GM18505 (cell line): ENCODE measurements at regions not wholly inside any gene's neighbourhood (a gene's known extent, or its start where the extent isn't known, plus 50 kb on each side); places are given as distances from the start of the nearest gene placed in this dataset.
"Not testable (repeated sequence)": the region's sequence is repeated elsewhere in the genome, so short reads cannot be mapped to it uniquely, and the experiment has no call there.

ENCODE experiments used
- ATAC-seq: cut with Tn5 transposase; IDR thresholded peaks from one replicate; pipeline ENCODE4 v1.9.1; 2021; ENCODE audit not compliant: unreplicated experiment
- POLR2A ChIP-seq: IDR thresholded peaks from 4 replicates; pipeline ENCODE4 v1.6.1; 2011; ENCODE audit warnings: borderline replicate concordance; ENCODE audit not compliant: insufficient read depth, insufficient read length; ENCODE audit errors: extremely low read depth

GRCh38 chr9:21689854-21690253 lies 112.6 kb upstream of the MTAP start:
- ATAC-seq: no peak
- TF ChIP-seq POLR2A: no peak

- ATAC-seq: no peak
- TF ChIP-seq POLR2A: no peak
These were observed 111.9 kb upstream of the MTAP start for GRCh38 chr9:21690561-21690960.

- no peak for TF ChIP-seq POLR2A
- ATAC-seq: no peak
These were observed 110.0 kb upstream of the MTAP start for GRCh38 chr9:21692390-21692789.

GRCh38 chr9:21694424-21694823 lies 108.0 kb upstream of the MTAP start:
- no peak for ATAC-seq
- TF ChIP-seq POLR2A: no peak

- TF ChIP-seq POLR2A: no peak
- ATAC-seq: no peak
These were observed 107.0 kb upstream of the MTAP start for GRCh38 chr9:21695443-21695842.

- TF ChIP-seq POLR2A: no peak
- no peak for ATAC-seq
These were observed 106.5 kb upstream of the MTAP start for GRCh38 chr9:21695874-21696341.

- ATAC-seq: no peak
- no peak for TF ChIP-seq POLR2A
These were observed 106.0 kb upstream of the MTAP start for GRCh38 chr9:21696411-21696871.

GRCh38 chr9:21708260-21708711 lies 94.2 kb upstream of the MTAP start:
- TF ChIP-seq POLR2A: no peak
- no peak for ATAC-seq

- ATAC-seq: no peak
- TF ChIP-seq POLR2A: no peak
These were observed 93.6 kb upstream of the MTAP start for GRCh38 chr9:21708856-21709255.

GRCh38 chr9:21709464-21710058 lies 92.9 kb upstream of the MTAP start:
- no peak for TF ChIP-seq POLR2A
- peak; percentile 57 for ATAC-seq

GRCh38 chr9:21710548-21711191 lies 91.8 kb upstream of the MTAP start:
- no peak for ATAC-seq
- no peak for TF ChIP-seq POLR2A

- peak; percentile 47 for ATAC-seq
- no peak for TF ChIP-seq POLR2A
These were observed 90.9 kb upstream of the MTAP start for GRCh38 chr9:21711504-21711903.

- no peak for TF ChIP-seq POLR2A
- no peak for ATAC-seq
These were observed 87.0 kb upstream of the MTAP start for GRCh38 chr9:21715408-21715807.

GRCh38 chr9:21720758-21721157 lies 81.7 kb upstream of the MTAP start:
- no peak for ATAC-seq
- no peak for TF ChIP-seq POLR2A

GRCh38 chr9:21727411-21727810 lies 75.0 kb upstream of the MTAP start:
- ATAC-seq: not testable (repeated sequence)
